ENCODE measurements at regions not wholly inside any gene's neighbourhood (a gene's known extent, or its start where the extent isn't known, plus 50 kb on each side); places are given as distances from the start of the nearest gene placed in this dataset.
"Not testable (repeated sequence)": the region's sequence is repeated elsewhere in the genome, so short reads cannot be mapped to it uniquely, and the experiment has no call there.

GRCh38 chr3:95522449-95522848, 1291.9 kb upstream of the EPHA6 start:
- H3K36me3 ChIP-seq (ENCODE audit: control insufficient read depth, insufficient read depth, low read length) = no peaks in the 10 kb centered on the region
- no peak overlapping the region for H3K4me3 ChIP-seq (replicated peaks; ENCODE audit: low read depth, low read length)
- DNase-seq (ENCODE audit: extremely low read depth, insufficient read length) = no peak
- TF ChIP-seq CTCF (IDR thresholded peaks at IDR 0.05; ENCODE audit: insufficient read depth, low read length, poor library complexity, severe bottlenecking) = no peak
- H3K27me3 ChIP-seq (replicated peaks; ENCODE audit: control insufficient read depth, insufficient read depth, low read length) = no peaks in the 10 kb centered on the region

GRCh38 chr3:95539950-95540483, 1274.4 kb upstream of the EPHA6 start:
- H3K36me3 ChIP-seq (ENCODE audit: control insufficient read depth, insufficient read depth, low read length) = no peaks in the 10 kb centered on the region
- no peak for TF ChIP-seq CTCF (IDR thresholded peaks at IDR 0.05; ENCODE audit: insufficient read depth, low read length, poor library complexity, severe bottlenecking)
- no peaks in the 10 kb centered on the region for H3K27me3 ChIP-seq (replicated peaks; ENCODE audit: control insufficient read depth, insufficient read depth, low read length)
- DNase-seq (ENCODE audit: extremely low read depth, insufficient read length) = no peak
- no peak overlapping the region for H3K4me3 ChIP-seq (replicated peaks; ENCODE audit: low read depth, low read length)

GRCh38 chr3:95565502-95565901, 1248.9 kb upstream of the EPHA6 start:
- H3K36me3 ChIP-seq (ENCODE audit: control insufficient read depth, insufficient read depth, low read length) = no peaks in the 10 kb centered on the region
- TF ChIP-seq CTCF (IDR thresholded peaks at IDR 0.05; ENCODE audit: insufficient read depth, low read length, poor library complexity, severe bottlenecking) = no peak
- DNase-seq (ENCODE audit: extremely low read depth, insufficient read length) = no peak
- H3K27me3 ChIP-seq (replicated peaks; ENCODE audit: control insufficient read depth, insufficient read depth, low read length) = no peaks in the 10 kb centered on the region
- H3K4me3 ChIP-seq (replicated peaks; ENCODE audit: low read depth, low read length) = no peak overlapping the region

- Histone ChIP-seq H3K36me3 (ENCODE audit: control insufficient read depth, insufficient read depth, low read length) (no peaks in the 10 kb centered on the region), H3K27me3 (replicated peaks; ENCODE audit: control insufficient read depth, insufficient read depth, low read length) (no peaks in the 10 kb centered on the region), H3K4me3 (replicated peaks; ENCODE audit: low read depth, low read length) (no peak overlapping the region)
- no peak for DNase-seq (ENCODE audit: extremely low read depth, insufficient read length)
- no peak for TF ChIP-seq CTCF (IDR thresholded peaks at IDR 0.05; ENCODE audit: insufficient read depth, low read length, poor library complexity, severe bottlenecking)
Measured at GRCh38 chr3:95567346-95567745, 1247.0 kb upstream of the EPHA6 start.

GRCh38 chr3:95586754-95587153, 1227.6 kb upstream of the EPHA6 start:
- TF ChIP-seq CTCF (IDR thresholded peaks at IDR 0.05; ENCODE audit: insufficient read depth, low read length, poor library complexity, severe bottlenecking) = no peak
- Histone ChIP-seq H3K4me3 (replicated peaks; ENCODE audit: low read depth, low read length) (no peak overlapping the region), H3K27me3 (replicated peaks; ENCODE audit: control insufficient read depth, insufficient read depth, low read length) (no peaks in the 10 kb centered on the region), H3K36me3 (ENCODE audit: control insufficient read depth, insufficient read depth, low read length) (no peaks in the 10 kb centered on the region)
- no peak for DNase-seq (ENCODE audit: extremely low read depth, insufficient read length)

- not testable (repeated sequence) for H3K27me3 ChIP-seq (replicated peaks; ENCODE audit: control insufficient read depth, insufficient read depth, low read length); DNase-seq (ENCODE audit: extremely low read depth, insufficient read length); H3K4me3 ChIP-seq (replicated peaks; ENCODE audit: low read depth, low read length)
Measured at GRCh38 chr3:95587641-95588040, 1226.8 kb upstream of the EPHA6 start.

More at GRCh38 chr3:95587641-95588040, 1226.8 kb upstream of the EPHA6 start:
- not testable (repeated sequence) for H3K36me3 ChIP-seq (ENCODE audit: control insufficient read depth, insufficient read depth, low read length)
